Right lobe of liver (tissue), 4 donors: ENCODE measurements at regions not wholly inside any gene's neighbourhood (a gene's known extent, or its start where the extent isn't known, plus 50 kb on each side); places are given as distances from the start of the nearest gene placed in this dataset.

Experiments used
- CTCF ChIP-seq, 4 donors: fragments of 200-600 bp in 3 of 4; fragments of 450-650 bp in 1 of 4; IDR thresholded peaks; one replicate each; pipeline versions ENCODE4 v1.5.1 to v1.8.0; 2016 to 2022; ENCODE audit warnings: antibody characterized with exemption in 4 of 4, mild to moderate bottlenecking in 2 of 4
- POLR2A ChIP-seq: fragments of 450-650 bp; IDR thresholded peaks from one replicate; pipeline ENCODE4 v1.6.1; 2017; ENCODE audit warnings: antibody characterized with exemption, mild to moderate bottlenecking
- donor health status: DM: no; HTN: no; CAD: no.
- donor health status: DM: no; HTN: no; CAD: no.
- donor health status: DM: no; HTN: yes; CAD: no.

GRCh38 chr9:22919423-22919822 lies 472.8 kb downstream of the DMRTA1 start:
- TF ChIP-seq CTCF (IDR thresholded peaks at IDR 0.05) (no peak), POLR2A (no peak)
